Lower leg skin (tissue), 3 donors: ENCODE measurements at regions not wholly inside any gene's neighbourhood (a gene's known extent, or its start where the extent isn't known, plus 50 kb on each side); places are given as distances from the start of the nearest gene placed in this dataset.

Experiments used
- POLR2A ChIP-seq, 2 donors: fragments of 450-650 bp; IDR thresholded peaks; one replicate each; pipeline ENCODE4 v1.6.1; 2016 to 2017; ENCODE audit warnings: antibody characterized with exemption in 2 of 2, mild to moderate bottlenecking in 1 of 2, moderate library complexity in 1 of 2
- TF ChIP-seq, protein P1 (sequence below), 3 donors: fragments of 450-650 bp; IDR thresholded peaks; one replicate each; pipeline ENCODE4 v1.5.1; 2016; ENCODE audit warnings: antibody characterized with exemption in 3 of 3, mild to moderate bottlenecking in 3 of 3, moderate library complexity in 2 of 3

DNA sequence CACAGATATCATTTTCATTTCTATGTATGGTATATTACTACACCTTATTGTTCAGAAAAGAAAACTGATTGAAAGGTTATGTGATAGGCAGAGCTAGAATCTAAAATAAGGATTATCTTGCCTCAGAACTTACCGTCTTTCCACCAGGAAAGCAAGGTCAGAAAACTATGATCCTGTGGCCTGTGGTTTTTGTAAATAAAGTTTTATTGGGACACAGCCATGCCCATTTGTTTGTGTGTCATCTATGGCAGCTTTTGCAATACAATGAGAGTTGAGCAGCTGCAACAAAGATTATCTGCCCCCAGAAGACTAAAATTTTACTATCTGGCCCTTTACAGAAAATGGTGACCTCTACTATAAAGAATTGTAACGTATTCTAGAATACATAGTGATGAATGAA, 314.7 kb upstream of the SLCO3A1 start:
- TF ChIP-seq, protein P1, sequence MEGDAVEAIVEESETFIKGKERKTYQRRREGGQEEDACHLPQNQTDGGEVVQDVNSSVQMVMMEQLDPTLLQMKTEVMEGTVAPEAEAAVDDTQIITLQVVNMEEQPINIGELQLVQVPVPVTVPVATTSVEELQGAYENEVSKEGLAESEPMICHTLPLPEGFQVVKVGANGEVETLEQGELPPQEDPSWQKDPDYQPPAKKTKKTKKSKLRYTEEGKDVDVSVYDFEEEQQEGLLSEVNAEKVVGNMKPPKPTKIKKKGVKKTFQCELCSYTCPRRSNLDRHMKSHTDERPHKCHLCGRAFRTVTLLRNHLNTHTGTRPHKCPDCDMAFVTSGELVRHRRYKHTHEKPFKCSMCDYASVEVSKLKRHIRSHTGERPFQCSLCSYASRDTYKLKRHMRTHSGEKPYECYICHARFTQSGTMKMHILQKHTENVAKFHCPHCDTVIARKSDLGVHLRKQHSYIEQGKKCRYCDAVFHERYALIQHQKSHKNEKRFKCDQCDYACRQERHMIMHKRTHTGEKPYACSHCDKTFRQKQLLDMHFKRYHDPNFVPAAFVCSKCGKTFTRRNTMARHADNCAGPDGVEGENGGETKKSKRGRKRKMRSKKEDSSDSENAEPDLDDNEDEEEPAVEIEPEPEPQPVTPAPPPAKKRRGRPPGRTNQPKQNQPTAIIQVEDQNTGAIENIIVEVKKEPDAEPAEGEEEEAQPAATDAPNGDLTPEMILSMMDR (IDR thresholded peaks at IDR 0.05) = no peak
- no peak for TF ChIP-seq POLR2A (IDR thresholded peaks at IDR 0.05)
